GM18907 (cell line): ENCODE measurements at regions not wholly inside any gene's neighbourhood (a gene's known extent, or its start where the extent isn't known, plus 50 kb on each side); places are given as distances from the start of the nearest gene placed in this dataset.
"Not testable (repeated sequence)": the region's sequence is repeated elsewhere in the genome, so short reads cannot be mapped to it uniquely, and the experiment has no call there.

Experiments used
- ATAC-seq: cut with Tn5 transposase; IDR thresholded peaks from one replicate; pipeline ENCODE4 v1.9.1; 2021; ENCODE audit warnings: mild to moderate bottlenecking, moderate library complexity; ENCODE audit not compliant: unreplicated experiment

DNA sequence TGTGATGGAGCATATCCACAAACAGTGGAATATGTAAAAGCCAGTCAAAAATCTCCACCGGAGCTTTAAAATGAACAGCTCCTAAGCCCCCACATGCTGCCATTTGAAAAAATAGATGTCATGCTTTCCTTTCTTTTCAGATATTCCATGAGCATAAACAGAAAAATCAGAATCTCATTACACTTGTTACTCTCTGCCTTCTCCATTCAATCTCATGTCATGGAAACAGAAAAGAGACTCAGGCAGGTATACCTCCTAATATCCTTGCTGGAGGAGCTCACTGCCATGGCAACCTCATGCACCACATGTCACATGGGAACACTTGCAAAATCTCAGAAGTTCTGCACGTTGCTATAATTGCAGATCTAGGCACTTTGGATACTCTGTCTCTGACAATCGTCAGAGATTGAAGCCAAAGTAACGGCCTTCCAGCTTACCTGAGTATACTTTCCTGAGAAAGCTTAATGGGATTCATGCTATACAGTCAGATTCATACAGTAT lies 317.0 kb upstream of the ADAMTS9 start:
- ATAC-seq, result no peak

DNA sequence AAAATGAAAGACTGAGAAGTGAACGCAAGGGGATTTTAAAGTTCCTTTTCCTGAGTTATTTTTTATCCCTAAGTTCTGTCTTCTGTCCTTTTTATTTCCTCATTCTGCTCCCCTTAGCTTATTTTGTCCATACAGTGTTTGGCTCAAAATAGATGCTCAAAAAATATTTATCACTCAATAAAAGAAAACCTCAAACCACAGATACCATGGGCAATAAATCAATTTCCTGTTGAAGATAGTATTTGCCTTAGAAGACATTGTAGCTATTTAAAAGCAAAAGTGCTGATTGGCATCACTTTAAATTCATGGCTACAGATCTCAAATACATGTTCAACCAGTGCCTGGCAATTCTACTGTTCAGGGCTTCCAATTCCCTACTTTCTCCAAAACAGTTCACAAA lies 316.5 kb upstream of the ADAMTS9 start:
- no peak for ATAC-seq

DNA sequence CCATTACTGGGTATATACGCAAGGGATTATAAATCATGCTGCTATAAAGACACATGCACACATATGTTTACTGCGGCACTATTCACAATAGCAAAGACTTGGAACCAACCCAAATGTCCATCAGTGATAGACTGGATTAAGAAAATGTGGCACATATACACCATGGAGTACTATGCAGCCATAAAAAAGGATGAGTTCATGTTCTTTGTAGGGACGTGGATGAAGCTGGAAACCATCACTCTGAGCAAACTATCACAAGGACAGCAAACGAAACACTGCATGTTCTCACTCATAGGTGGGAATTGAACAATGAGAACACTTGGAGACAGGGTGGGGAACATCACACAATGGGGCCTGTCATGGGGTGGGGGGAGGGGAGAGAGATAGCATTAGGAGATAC lies 313.3 kb upstream of the ADAMTS9 start:
- not testable (repeated sequence) for ATAC-seq

DNA sequence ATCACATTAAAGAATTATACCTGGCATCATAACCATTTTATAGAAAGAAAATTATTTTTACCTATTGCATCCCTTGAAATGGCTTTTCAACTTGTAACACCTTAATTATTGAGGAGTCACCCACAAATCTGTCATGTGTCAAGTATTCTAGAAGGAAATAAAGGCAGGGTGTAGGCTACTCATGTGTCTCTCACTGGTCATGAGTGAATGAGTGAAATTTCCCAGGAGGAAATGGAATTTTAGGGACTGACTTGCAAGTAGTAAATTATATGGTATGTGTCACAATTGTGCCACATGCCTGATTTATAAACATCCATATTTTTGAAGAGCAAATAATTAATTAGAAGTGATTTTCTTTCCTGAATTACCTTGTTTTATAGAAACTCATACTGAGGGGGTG lies 310.5 kb upstream of the ADAMTS9 start:
- no peak for ATAC-seq

DNA sequence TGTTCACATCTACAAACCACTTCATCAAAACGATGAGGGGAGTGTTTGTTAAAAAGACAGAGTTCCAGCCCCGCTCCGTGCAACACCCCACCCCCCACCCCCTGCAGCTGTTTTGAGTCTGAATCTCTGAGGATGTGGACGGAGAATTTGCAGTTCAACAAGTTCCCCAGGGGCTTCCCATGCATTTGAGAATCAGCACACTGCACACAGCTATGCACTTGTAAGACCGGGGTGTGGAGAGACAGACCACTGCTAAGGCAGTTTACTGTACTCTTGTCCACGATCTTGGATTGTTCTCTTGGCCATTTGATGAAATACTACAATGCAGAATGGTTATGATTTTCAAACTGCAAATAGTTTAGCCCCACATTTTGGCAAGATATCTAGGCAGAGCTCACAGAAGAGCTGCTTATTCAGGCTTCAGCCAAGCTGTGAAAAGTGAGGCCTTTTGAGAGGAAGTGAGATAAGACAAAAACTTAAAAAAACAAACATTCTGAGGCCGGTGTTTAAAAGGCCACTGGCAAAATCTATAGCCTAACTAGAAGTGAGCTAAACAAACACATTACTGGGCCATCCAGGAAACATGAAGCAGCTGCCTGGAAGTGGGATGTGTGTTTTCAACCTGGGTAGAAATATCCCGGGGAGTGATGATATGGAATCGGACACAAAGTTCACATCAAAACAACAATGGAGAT lies 308.2 kb upstream of the ADAMTS9 start:
- ATAC-seq, result no peak

DNA sequence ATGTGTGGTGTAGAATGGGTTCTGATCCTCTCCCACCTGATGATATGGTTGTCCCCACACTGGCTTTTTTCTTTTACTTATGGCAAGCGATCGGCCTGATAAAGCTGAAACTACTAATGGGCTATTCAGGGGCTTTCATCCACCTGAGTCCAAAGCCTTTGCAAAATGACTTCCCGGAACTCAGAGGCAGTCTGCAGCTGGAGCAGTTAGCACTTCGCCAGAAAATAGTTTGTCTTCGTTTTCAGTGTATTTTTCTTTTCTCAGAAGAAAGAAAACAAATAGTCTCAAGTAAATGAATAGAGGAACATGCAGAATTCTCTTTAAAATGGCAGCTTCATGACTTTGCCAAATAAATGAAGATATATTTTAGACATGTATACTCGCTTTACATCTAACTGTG lies 306.0 kb upstream of the ADAMTS9 start:
- no peak for ATAC-seq

DNA sequence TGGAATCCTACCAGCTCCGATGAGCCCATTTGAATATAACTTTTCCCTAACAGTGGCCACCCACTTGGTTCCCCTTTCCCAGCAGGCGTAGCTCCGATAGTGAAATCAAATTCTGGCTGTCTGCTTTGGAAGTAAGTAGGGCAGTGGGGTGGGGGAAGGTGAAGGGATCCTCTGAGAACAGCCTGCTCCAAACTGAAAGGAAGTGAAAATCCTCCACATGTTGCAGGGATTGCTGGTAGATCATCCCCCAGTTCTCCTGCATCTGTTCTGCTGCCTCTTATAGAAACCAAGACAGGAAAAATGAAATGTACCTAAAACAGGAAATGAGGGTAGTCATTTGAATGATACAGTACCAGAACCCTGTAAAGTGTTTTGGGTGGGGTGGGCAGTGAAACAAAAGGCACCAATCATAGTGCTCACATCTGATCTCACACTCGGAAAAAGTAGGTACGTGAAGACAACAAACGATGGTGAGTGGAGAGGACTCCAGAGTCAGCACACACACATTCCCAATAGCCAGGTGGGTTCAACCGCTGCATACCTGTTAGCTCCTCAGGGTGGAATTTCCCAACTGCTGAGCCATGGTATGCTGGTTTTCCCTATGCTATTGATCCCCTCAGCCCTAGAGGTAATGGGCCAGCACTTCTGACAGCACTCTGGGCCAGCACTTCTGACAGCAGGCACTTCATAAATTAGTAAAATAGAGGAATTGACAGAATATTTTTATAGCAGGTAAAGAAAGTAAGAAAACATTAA lies 304.9 kb upstream of the ADAMTS9 start:
- no peak for ATAC-seq

DNA sequence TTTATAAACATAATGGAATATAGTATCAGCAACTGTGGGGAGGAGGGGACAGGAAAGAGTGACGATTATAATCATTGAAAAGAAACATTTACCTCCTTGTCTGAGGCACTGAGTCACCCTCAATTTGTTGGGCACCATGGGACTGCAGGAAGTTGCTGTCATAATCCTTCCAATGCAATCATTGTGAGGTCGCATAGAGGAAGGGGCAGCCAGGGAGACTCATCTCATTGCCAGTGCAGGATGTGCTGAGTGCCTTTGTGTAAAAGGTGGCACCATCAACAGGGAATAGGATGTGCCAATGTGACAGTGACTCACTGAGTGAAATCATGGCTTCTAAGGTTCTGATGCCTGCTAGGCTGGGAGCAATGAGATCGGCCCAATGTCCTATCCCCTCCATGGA lies 300.4 kb upstream of the ADAMTS9 start:
- ATAC-seq, result no peak

DNA sequence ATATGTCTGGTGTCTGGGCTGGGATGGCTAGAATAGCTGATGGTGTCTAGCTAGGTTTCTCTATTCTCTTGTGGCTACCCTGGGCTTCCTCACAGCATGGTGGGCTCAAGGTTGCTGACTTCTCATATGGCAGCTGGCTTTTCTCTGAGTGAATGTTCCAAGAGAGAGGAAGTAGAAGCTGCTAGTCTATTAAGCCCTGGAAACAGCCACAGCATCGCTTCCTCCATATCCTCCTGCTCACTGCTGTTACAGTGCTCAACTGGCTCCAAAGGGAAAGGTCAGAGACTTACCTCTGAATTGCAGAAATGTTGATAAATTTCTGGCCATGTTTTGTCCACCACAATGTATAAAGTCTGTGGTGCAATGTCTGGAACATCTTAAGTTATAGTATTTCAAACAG lies 299.9 kb upstream of the ADAMTS9 start:
- ATAC-seq, result no peak

DNA sequence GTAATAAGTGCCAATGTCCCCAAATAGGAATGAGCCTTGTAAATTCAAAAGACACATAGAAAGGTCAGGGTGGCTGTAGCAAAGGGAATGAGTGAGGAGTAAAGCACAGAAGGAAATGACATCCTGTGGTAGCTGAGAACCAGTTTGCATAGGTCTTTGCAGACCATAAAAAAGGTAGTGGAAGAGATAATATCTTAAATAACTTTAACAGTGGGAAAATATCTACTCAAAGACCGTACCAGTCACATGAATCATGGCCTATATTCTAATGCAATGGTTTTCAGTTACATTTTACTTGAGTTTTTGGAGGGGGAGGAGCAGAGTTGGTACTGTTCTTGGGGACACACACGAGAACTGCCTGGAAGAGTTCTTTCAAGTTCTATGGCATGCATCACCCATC lies 297.3 kb upstream of the ADAMTS9 start:
- no peak for ATAC-seq

DNA sequence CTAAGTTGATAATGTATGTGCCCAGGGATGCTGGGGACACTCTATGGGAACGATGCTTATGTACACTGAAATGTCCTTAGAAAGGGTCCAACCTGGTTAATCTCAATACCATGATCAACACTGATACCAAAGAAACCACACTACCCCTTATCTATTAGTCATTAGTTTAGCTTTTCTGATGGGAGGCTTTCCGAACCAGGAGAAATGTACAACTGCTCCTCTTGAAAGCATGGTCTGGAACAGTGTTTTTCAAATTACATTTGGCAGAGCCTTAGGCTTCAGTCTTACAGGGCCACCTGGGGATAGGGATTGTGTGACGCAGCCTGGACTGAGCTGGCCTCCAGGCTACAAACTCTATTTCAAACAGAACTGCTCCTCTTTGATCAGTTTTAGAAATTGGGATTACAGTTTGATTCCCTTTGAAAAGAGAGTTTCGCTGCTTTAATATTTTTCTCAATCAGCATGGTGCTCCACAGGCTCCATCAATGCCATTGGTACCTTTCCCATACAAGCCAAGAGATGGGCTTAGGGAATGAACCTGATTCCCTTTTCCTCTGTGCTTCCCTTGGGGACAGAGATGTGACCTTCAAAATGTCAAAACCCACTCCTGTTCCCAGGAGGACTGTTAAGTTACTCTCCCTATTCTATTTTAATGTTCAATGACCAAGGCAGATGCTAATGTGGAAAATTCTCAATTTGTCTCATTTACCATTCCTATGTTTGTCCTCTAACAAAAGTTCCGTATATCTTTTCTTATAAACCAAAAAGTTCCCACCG lies 296.0 kb upstream of the ADAMTS9 start:
- ATAC-seq, result no peak

DNA sequence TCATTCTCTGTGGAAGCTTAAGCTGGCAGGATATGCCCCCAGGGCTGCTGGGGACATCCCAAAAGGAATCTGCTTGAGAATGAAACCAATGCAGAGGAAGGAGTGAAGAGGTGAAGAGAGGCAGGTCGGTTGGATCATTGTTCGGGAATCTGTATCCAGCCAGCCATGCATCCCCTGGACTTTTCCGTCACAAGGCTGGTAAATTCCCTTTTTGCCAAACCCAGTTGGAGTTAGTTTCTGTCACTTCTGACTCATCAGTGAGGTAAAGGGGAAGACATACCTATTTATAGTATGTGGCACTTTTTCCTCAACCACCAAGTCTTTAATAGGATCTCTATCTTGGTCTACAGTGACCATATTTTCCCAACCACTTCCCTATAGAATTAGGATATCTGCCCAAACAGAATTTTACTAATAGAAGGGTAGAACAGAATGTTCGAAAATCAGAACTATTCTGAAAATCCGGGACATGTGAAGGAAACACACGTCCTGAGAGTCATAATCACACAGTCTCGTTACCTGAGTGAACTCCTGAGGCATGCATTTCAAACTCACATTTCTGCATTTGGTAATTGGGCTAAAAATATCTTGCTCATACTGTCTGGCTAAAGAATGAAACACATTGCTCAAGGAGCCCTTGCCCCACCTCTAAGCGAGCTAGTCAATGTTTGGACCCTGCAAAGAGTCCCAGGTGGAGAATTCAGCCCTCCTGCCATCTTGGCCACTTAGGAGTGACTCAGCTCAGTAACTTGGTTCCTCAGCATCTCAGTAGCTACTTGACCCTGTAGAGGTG lies 289.7 kb upstream of the ADAMTS9 start:
- ATAC-seq, result no peak

DNA sequence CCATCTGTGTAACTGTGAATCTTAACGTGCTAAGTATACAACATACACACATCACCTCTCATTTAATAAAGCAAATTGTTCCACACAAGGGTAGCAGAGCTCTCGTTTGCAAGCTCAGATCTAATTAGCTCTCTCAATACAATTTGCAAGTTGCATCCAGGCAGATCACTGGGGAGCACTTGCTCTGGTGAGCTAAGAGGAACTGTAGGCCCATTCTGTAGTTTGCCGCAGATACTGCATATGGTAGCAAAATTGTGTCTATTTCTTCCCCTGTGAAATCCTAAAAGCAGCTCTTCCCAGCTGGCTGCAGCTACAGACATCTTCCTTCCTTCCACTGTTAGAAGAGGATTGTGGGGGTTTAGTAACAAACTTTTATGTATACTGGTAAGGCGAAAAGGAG lies 288.7 kb upstream of the ADAMTS9 start:
- ATAC-seq, result no peak

DNA sequence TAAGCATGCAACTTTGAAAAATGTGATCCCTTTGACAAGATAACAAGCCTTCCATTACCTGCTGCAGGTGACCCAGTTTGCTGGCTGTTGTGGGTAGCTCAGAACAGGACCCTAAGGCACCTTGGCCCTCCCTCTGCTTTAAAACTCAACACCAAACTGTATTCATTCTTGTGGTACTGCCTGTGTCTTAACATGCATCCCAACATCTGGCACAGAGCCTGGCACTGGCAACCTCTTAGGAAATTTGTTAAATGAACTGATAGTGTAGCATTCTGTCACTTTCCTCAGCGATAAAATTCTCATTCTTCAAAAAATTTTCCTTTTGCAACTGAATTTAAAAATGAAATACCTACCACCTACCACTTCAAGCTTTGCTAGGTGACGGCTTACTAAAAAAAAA lies 287.3 kb upstream of the ADAMTS9 start:
- no peak for ATAC-seq

DNA sequence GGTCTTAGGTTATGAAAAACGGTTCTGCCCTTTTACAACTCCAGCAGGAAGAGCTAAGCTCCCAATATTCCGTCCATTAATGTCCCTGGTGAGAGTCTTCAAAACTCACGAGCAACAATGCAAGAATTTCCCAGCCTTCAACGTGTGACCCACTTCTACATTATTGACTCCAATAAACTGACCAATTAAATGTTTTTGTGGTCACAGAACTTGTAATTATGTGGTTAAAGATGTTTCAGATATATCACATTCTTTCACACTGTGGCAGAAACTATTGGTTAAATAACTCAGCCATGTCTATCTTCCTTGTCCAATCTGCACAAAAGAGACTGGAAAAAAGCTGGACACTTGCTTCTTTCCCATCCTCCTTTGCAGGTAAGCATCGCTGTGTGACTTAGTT lies 286.6 kb upstream of the ADAMTS9 start:
- ATAC-seq, result no peak

DNA sequence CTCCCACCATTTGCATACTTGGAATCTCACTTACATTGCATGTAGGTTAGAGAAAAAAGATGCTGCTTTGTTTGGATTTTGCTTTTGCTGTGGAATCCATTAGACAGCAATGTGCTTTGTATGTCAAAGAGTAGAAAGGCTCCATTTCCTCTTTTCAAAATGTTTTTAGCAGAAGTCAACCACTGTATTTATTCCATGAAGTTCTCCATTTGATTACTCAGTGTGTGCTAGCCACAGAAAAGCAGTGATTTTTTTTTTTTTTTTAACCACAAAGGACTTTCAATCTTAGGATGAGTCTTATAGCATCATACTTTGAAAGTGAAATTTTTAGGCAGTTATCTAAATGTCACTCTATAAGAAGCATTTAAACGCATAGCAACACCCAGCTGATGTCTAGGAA lies 285.0 kb upstream of the ADAMTS9 start:
- ATAC-seq, result no peak

DNA sequence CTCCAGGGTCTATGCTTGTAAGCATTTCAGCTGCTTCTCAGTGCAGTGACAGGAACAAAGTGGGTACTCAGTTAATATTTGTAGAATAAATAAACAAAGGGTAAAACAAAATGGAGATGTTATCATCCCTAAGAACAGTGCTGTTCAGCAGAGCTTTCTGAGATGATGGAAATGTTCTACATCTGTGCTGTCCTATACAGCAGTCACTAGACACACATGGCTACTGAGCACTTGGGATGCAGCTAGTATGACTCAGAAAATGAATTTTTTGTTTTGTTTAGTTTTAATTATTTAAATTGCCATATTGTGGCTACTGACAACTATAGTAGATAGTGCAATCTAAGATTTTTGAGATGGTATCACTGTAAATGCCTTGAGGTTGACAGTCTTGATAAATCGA lies 283.8 kb upstream of the ADAMTS9 start:
- no peak for ATAC-seq

DNA sequence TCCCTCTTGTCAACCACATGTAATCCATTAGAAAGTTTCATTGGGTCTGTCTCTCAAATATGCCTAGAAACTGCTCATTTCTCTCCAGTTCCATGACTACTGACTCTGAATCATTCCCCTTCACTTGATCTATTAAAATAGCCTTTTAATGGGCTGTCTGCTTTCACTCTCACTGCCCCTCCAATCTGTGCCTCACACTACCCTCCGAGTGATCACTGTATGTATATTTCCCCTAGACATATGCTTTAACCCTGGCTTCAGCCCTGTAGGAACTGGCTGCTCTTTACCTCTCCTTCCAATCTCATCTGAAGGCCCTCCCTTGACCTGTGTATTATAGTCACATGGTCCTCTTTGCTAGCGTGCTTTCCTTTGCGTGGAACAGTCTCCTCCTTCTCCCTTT lies 282.8 kb upstream of the ADAMTS9 start:
- ATAC-seq, result no peak

DNA sequence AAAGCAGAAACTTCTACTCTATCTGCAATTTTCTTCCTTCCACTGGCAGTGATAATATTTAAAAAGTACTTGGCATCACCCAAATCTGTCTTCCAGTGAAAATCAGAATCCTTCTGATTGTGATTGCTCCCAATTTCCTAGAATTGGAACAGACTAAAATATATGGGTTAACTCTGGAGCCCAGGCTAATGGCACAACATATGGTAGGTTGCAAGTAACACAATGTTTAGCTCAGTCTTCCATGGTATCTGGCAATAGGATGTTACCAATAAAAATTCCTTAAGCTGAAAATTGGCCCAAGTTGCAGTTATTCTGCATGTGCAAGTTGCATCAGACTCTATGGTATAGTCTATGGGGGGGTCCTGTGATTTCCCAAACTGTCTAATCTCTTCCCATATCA lies 273.5 kb upstream of the ADAMTS9 start:
- ATAC-seq, result no peak

DNA sequence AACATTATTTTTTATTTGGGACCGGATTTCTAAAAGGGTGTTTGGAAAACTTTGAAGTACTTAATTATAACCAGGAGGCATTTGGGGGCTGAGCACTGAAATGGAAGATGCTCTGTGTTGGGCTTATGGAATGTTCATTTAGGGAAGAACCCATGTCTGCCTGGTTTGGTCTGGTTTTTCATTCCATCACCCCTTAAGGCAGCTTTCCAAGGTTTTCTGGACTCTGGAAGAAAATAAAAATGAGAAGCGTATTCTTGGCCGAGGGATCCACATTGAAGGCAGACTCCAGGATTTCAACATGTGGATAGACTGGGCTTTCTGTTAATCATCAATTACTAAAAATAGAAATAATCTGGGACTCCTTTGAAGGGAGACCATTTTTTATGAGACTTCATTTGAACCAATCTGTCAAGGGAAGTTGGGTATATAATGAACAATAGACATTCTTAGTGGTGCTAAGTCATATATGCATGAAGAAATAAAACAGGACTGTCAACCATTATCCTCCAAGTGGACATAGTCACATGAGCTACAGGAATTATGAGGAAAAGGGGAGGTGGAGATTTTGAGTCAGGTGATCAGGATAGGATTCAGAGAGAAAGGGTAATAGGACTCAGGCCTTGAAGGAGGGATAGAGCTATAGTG lies 270.5 kb upstream of the ADAMTS9 start:
- ATAC-seq, result no peak
